Progenitor cell of endocrine pancreas (in vitro differentiated cells): ENCODE measurements at regions not wholly inside any gene's neighbourhood (a gene's known extent, or its start where the extent isn't known, plus 50 kb on each side); places are given as distances from the start of the nearest gene placed in this dataset.

Source experiments
- DNase-seq: peaks from one replicate; pipeline ENCODE4 v3.0.0; 2021; ENCODE audit warnings: low spot score; ENCODE audit not compliant: unreplicated experiment
- H3K27ac Mint-ChIP-seq: 2 replicates; pipeline ENCODE4 v1.8.0; 2021; ENCODE audit warnings: mild to moderate bottlenecking, moderate library complexity, mixed read lengths
- H3K27me3 Mint-ChIP-seq: 2 replicates; pipeline ENCODE4 v1.8.0; 2021; ENCODE audit warnings: mixed read lengths
- H3K36me3 Mint-ChIP-seq: 2 replicates; pipeline ENCODE4 v1.8.0; 2022; ENCODE audit warnings: mixed read lengths; ENCODE audit not compliant: insufficient read depth
- H3K4me1 Mint-ChIP-seq: 2 replicates; pipeline ENCODE4 v1.8.0; 2021; ENCODE audit warnings: low read depth, mixed read lengths
- H3K4me3 Mint-ChIP-seq: 2 replicates; pipeline ENCODE4 v1.8.0; 2021; ENCODE audit warnings: low read depth, mild to moderate bottlenecking, moderate library complexity, mixed read lengths
- H3K9me3 Mint-ChIP-seq: 2 replicates; pipeline ENCODE4 v1.8.0; 2021; ENCODE audit warnings: low read depth, mixed read lengths
- TF ChIP-seq, protein P1 (sequence below): fragments of 200-600 bp; sonication (generic); IDR thresholded peaks from one replicate; pipeline ENCODE4 v1.5.0; 2021; ENCODE audit warnings: antibody characterized with exemption, mild to moderate bottlenecking; ENCODE audit not compliant: unreplicated experiment

GRCh38 chr15:93523481-93523880, 434.5 kb upstream of the RGMA start:
- H3K4me1 Mint-ChIP-seq, result no peaks in the 10 kb centered on the region
- no peaks in the 10 kb centered on the region for H3K9me3 Mint-ChIP-seq
- DNase-seq, result no peak
- no peaks in the 10 kb centered on the region for H3K36me3 Mint-ChIP-seq
- H3K27ac Mint-ChIP-seq, result no peak overlapping the region
- TF ChIP-seq, protein P1, sequence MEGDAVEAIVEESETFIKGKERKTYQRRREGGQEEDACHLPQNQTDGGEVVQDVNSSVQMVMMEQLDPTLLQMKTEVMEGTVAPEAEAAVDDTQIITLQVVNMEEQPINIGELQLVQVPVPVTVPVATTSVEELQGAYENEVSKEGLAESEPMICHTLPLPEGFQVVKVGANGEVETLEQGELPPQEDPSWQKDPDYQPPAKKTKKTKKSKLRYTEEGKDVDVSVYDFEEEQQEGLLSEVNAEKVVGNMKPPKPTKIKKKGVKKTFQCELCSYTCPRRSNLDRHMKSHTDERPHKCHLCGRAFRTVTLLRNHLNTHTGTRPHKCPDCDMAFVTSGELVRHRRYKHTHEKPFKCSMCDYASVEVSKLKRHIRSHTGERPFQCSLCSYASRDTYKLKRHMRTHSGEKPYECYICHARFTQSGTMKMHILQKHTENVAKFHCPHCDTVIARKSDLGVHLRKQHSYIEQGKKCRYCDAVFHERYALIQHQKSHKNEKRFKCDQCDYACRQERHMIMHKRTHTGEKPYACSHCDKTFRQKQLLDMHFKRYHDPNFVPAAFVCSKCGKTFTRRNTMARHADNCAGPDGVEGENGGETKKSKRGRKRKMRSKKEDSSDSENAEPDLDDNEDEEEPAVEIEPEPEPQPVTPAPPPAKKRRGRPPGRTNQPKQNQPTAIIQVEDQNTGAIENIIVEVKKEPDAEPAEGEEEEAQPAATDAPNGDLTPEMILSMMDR, result no peak
- no peak overlapping the region for H3K4me3 Mint-ChIP-seq
- H3K27me3 Mint-ChIP-seq, result peaks cover 33% of the 10 kb centered on the region

DNA sequence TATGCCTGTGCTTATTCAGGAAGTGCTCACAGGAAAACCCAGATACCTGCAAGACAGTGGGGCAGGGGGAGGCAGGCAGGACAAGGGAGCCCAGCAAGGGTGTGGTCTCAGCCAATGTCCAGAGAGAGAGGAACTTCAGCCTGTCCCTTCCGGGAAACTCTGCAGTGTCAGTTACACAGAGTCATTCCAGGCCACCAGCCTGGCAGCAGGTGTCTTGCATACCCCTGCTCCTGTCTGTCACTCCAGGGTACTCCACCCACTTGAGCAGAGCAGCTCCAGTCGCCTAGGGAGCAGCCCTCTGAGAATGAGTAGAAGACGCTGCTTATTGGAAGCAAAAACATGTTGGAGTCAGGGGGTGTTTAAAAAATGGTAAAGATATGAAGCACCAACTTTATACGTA, 431.2 kb upstream of the RGMA start:
- DNase-seq, result no peak
- Mint-ChIP-seq H3K4me1 (no peaks in the 10 kb centered on the region), H3K9me3 (no peaks in the 10 kb centered on the region), H3K27ac (no peak overlapping the region), H3K36me3 (no peaks in the 10 kb centered on the region), H3K4me3 (no peak overlapping the region), H3K27me3 (peaks cover 37% of the 10 kb centered on the region)
- TF ChIP-seq, protein P1, result no peak

DNA sequence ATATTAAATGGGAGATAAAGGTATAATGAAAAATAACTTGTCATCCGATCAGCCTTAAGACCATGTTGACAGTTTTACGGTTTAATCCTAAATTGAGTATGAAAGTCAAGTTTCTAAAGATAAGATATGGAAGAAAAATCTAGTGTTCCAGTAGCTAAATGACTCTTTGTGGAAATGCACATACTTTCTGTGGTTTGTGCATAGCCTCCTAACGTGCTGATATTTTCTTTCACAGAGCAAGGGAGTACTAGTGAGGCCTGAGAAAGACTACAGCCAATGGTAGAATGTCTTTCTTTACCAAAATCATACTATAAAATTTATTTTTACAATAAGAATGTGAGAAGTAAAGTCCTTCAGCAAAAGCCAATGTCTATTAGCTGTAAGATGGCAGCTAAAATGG, 430.6 kb upstream of the RGMA start:
- H3K4me1 Mint-ChIP-seq, result no peaks in the 10 kb centered on the region
- peaks cover 38% of the 10 kb centered on the region for H3K27me3 Mint-ChIP-seq
- no peak overlapping the region for H3K27ac Mint-ChIP-seq
- no peaks in the 10 kb centered on the region for H3K9me3 Mint-ChIP-seq
- H3K4me3 Mint-ChIP-seq, result no peak overlapping the region
- no peak for DNase-seq
- TF ChIP-seq, protein P1, result no peak
- H3K36me3 Mint-ChIP-seq, result no peaks in the 10 kb centered on the region

DNA sequence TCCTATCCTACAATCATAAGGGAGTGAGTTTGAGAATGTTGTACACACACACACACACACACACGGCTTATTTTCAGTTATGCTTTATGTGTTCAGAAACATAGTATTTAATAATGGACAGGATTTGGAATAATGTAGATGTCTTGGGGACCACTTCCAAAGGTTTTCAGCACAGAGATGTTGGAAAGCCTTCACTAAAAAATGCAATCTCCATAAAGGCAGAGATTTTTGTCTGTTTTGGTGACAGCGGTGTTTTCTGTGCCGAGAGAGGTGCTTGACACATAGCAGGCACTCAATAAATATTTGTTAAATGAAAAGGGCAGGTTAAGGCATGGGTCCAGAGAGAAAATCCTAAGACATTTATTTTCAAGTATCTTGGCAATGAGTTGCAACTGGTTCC, 428.2 kb upstream of the RGMA start:
- DNase-seq, result no peak
- H3K27me3 Mint-ChIP-seq, result peaks cover 30% of the 10 kb centered on the region
- TF ChIP-seq, protein P1, result no peak
- no peaks in the 10 kb centered on the region for H3K36me3 Mint-ChIP-seq
- H3K4me3 Mint-ChIP-seq, result no peak overlapping the region
- H3K27ac Mint-ChIP-seq, result no peak overlapping the region
- no peaks in the 10 kb centered on the region for H3K4me1 Mint-ChIP-seq
- H3K9me3 Mint-ChIP-seq, result no peaks in the 10 kb centered on the region

DNA sequence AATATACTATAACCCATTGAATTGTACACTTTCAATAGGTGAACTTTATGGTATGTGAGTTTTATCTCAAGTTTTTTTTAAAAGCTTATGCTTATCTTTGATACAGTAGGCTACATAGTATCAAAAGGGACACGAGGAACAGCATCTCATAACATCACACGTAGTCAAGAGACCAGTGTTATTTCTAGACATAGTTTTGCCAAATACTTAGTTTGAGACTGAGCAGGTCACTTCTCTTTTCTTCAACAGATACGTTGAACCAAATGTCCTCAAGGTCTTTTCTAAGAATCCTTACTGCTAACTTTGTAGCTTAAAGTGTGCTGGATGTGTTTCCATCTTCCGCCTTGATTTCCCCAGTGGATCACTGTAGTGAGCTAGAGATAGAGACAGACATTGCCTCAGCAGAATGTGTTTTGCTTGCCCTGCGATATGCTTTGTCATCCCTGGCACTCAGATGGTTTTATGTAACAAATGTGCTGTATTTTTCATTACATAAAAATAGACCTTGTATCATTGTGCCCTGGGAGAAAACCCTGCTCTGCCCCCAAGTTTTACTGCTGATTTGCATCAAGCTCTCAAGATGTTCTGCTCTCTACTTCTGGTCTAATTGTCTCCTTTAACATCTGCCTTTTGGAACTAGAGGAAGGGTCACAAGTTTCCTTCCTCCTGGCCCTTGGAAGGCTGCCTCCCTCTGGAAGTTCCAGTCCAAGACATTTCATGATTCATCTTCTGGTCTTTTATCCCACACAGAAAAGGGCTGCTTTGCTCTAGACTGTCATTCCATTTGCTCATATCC, 426.4 kb upstream of the RGMA start:
- TF ChIP-seq, protein P1, result no peak
- no peaks in the 10 kb centered on the region for H3K36me3 Mint-ChIP-seq
- no peaks in the 10 kb centered on the region for H3K9me3 Mint-ChIP-seq
- no peak for DNase-seq
- no peaks in the 10 kb centered on the region for H3K4me1 Mint-ChIP-seq
- H3K27ac Mint-ChIP-seq, result no peak overlapping the region
- no peak overlapping the region for H3K4me3 Mint-ChIP-seq
- peaks cover 26% of the 10 kb centered on the region for H3K27me3 Mint-ChIP-seq
